ENCODE measurements at regions not wholly inside any gene's neighbourhood (a gene's known extent, or its start where the extent isn't known, plus 50 kb on each side); places are given as distances from the start of the nearest gene placed in this dataset.

GRCh38 chr15:29874977-29875376 is 52.7 kb upstream of the TJP1 start:
- DNase-seq (ENCODE audit: low read depth in 3 of 3) = no peak

GRCh38 chr15:29873947-29874411 is 51.7 kb upstream of the TJP1 start:
- DNase-seq (ENCODE audit: low read depth in 3 of 3) = no peak

GRCh38 chr15:29873264-29873663 is 51.0 kb upstream of the TJP1 start:
- DNase-seq (ENCODE audit: low read depth in 3 of 3) = no peak

- no peak for DNase-seq (ENCODE audit: low read depth in 3 of 3)
These were observed 50.4 kb upstream of the TJP1 start for GRCh38 chr15:29872716-29873115.
